SK-N-SH treated with all-trans-retinoic acid at 6 μM for 48 hours (cell line): ENCODE measurements at regions not wholly inside any gene's neighbourhood (a gene's known extent, or its start where the extent isn't known, plus 50 kb on each side); places are given as distances from the start of the nearest gene placed in this dataset.

Experiments
- ATAC-seq: fragments of 200-7000 bp; cut with Tn5 transposase; 3 replicates; pipeline ENCODE4 v1.9.1; 2020; ENCODE audit warnings: mild to moderate bottlenecking, moderate library complexity
- ARNTL ChIP-seq: fragments of 450-650 bp; formaldehyde crosslinking; IDR thresholded peaks from 2 replicates; pipeline ENCODE4 v1.5.0; 2020; ENCODE audit warnings: low read depth, mild to moderate bottlenecking, moderate library complexity, borderline replicate concordance
- BACH2 ChIP-seq: fragments of 250-450 bp; sonication (Bioruptor Pico); IDR thresholded peaks from 2 replicates; pipeline ENCODE4 v1.9.0; 2021; ENCODE audit warnings: mild to moderate bottlenecking, borderline replicate concordance
- CSDC2 ChIP-seq: fragments of 250-450 bp; sonication (Bioruptor Pico); IDR thresholded peaks from 2 replicates; pipeline ENCODE4 v1.5.0; 2020; ENCODE audit warnings: mild to moderate bottlenecking, moderate library complexity
- CSRNP3 ChIP-seq: fragments of 250-450 bp; sonication (Bioruptor Pico); IDR thresholded peaks from 2 replicates; pipeline ENCODE4 v1.5.1; 2021; ENCODE audit warnings: mild to moderate bottlenecking, moderate library complexity
- ESRRG ChIP-seq: fragments of 250-450 bp; sonication (Bioruptor Pico); IDR thresholded peaks from 2 replicates; pipeline ENCODE4 v1.6.1; 2021; ENCODE audit warnings: mild to moderate bottlenecking
- OSR1 ChIP-seq: fragments of 250-450 bp; sonication (Bioruptor Pico); IDR thresholded peaks from 2 replicates; pipeline ENCODE4 v1.8.0; 2022; ENCODE audit warnings: moderate library complexity, mild to moderate bottlenecking, inconsistent platforms
- PATZ1 ChIP-seq: fragments of 250-450 bp; sonication (Bioruptor Pico); IDR thresholded peaks from 2 replicates; pipeline ENCODE4 v1.8.0; 2020; ENCODE audit warnings: mild to moderate bottlenecking, moderate library complexity, borderline replicate concordance
- POU6F1 ChIP-seq: fragments of 250-450 bp; sonication (Bioruptor Pico); IDR thresholded peaks from 2 replicates; pipeline ENCODE4 v1.8.0; 2021; ENCODE audit warnings: low read depth, mild to moderate bottlenecking, moderate library complexity, borderline replicate concordance
- PPARA ChIP-seq: fragments of 250-450 bp; sonication (Bioruptor Pico); IDR thresholded peaks from 2 replicates; pipeline ENCODE4 v1.5.0; 2020; ENCODE audit warnings: mild to moderate bottlenecking, borderline replicate concordance
- RARB ChIP-seq: fragments of 250-450 bp; sonication (Bioruptor Pico); IDR thresholded peaks from 2 replicates; pipeline ENCODE4 v1.8.0; 2021; ENCODE audit warnings: mild to moderate bottlenecking, moderate library complexity
- SNAI2 ChIP-seq: fragments of 250-450 bp; sonication (Bioruptor Pico); IDR thresholded peaks from 2 replicates; pipeline ENCODE4 v1.5.0; 2020; ENCODE audit warnings: mild to moderate bottlenecking, moderate library complexity
- TCF4 ChIP-seq: fragments of 250-450 bp; sonication (Bioruptor Pico); IDR thresholded peaks from 2 replicates; pipeline ENCODE4 v1.8.0; 2021; ENCODE audit warnings: mild to moderate bottlenecking, moderate library complexity, borderline replicate concordance
- TOX ChIP-seq: fragments of 250-450 bp; sonication (Bioruptor Pico); IDR thresholded peaks from 2 replicates; pipeline ENCODE4 v1.8.0; 2021; ENCODE audit warnings: mild to moderate bottlenecking, moderate library complexity, borderline replicate concordance
- TSHZ2 ChIP-seq: fragments of 250-450 bp; sonication (Bioruptor Pico); IDR thresholded peaks from 2 replicates; pipeline ENCODE4 v1.5.0; 2020; ENCODE audit warnings: mild to moderate bottlenecking, moderate library complexity
- ZC3H10 ChIP-seq: fragments of 250-450 bp; sonication (Bioruptor Pico); IDR thresholded peaks from 2 replicates; pipeline ENCODE4 v1.5.1; 2021; ENCODE audit warnings: mild to moderate bottlenecking, moderate library complexity
- ZFP3 ChIP-seq: fragments of 250-450 bp; sonication (Bioruptor Pico); IDR thresholded peaks from 2 replicates; pipeline ENCODE4 v1.5.0; 2020; ENCODE audit warnings: mild to moderate bottlenecking, moderate library complexity
- ZFP30 ChIP-seq: fragments of 450-650 bp; formaldehyde crosslinking; IDR thresholded peaks from 2 replicates; pipeline ENCODE4 v1.5.0; 2022; ENCODE audit warnings: mild to moderate bottlenecking, moderate library complexity
- ZNF565 ChIP-seq: fragments of 450-650 bp; formaldehyde crosslinking; conservative IDR thresholded peaks from 2 replicates; pipeline ENCODE4 v1.5.0; 2020; ENCODE audit warnings: low read depth, mild to moderate bottlenecking, moderate library complexity
- ZNF70 ChIP-seq: fragments of 450-650 bp; formaldehyde crosslinking; IDR thresholded peaks from 2 replicates; pipeline ENCODE4 v1.5.0; 2020; ENCODE audit warnings: mild to moderate bottlenecking, moderate library complexity
- ZNF8 ChIP-seq: fragments of 450-650 bp; formaldehyde crosslinking; IDR thresholded peaks from 2 replicates; pipeline ENCODE4 v1.5.0; 2020; ENCODE audit warnings: mild to moderate bottlenecking, moderate library complexity
- TF ChIP-seq, protein P1 (sequence below): fragments of 250-450 bp; sonication (Bioruptor Pico); IDR thresholded peaks from 2 replicates; pipeline ENCODE4 v1.5.1; 2020; ENCODE audit warnings: low read depth, mild to moderate bottlenecking, moderate library complexity

DNA sequence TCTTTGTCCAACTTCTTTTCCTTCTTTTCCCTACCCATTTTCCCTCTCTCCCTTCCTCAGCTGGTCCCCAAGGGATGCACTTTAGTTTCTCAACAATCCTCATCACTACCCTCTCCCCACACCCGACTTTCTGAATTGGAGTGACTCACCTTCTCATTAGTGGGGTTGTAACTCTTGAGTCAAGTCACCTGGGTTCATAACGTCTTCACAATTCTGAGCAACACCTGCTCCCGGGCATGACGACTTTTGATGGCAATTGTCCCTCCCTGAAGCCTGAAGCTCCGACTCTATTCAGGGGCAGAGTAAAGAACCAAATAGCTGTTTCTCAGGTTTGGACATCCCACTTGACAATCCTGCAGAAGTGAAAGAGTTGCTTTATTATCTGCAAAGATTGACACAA is 82.7 kb upstream of the OTX2 start (continued):
- TF ChIP-seq OSR1 (no peak), TCF4 (CRISPR knock-in tag) (no peak)

- ATAC-seq: no peak
- no peak for TF ChIP-seq ZNF70 (CRISPR knock-in tag)
- TF ChIP-seq, all 23 proteins: peak for 0
These were observed 80.9 kb upstream of the OTX2 start for GRCh38 chr14:56891226-56891625.

DNA sequence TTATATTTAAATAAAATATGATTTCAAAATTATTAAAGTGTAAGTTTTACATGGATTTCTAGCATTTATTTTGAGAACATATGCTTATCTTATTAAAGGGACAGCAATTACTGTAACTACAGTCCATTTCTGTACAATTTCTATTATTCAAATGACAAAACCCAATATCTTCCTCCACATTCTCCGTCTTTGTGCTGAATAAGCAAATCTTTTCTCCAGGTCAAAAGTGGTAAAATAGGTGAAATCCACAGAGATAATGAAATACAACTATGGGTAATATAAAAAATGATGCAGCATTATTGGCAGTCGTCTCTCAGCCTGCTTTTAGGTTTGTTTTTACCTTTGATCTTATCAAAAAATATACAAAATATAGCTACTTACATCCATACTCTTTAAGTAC is 79.4 kb upstream of the OTX2 start:
- ATAC-seq: no peak
- TF ChIP-seq ZFP30 (CRISPR knock-in tag) (no peak), RARB (CRISPR knock-in tag) (no peak), SNAI2 (CRISPR knock-in tag) (no peak), TCF4 (CRISPR knock-in tag) (no peak), ZFP3 (CRISPR knock-in tag) (no peak), ZNF8 (no peak)

DNA sequence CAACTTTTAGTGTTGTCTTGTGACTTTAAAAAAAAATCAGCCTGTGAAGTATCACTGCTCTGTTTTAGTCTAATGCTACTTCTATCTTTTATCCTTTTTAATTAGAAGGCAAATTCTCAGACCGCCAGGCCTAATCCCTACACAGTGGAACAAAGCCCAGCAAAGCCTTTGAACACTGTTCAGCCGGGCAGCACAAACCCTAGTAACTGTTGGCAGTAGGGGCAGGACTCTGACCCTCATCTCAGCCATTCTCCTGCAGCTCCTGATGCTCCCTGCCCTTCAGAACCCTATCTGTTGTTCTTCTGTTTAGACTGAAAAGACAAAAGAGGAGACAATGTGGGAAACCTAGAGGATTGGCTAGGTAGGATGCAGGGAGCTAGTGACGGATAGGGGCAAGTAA is 78.0 kb upstream of the OTX2 start:
- TF ChIP-seq TOX: no peak
- TF ChIP-seq POU6F1 (CRISPR knock-in tag): no peak
- TF ChIP-seq ZFP30 (CRISPR knock-in tag): no peak
- no peak for TF ChIP-seq PATZ1 (CRISPR knock-in tag)
- no peak for TF ChIP-seq RARB (CRISPR knock-in tag)
- no peak for TF ChIP-seq ARNTL (CRISPR knock-in tag)
- TF ChIP-seq ESRRG (CRISPR knock-in tag): no peak
- TF ChIP-seq ZNF70 (CRISPR knock-in tag): no peak
- TF ChIP-seq TSHZ2 (CRISPR knock-in tag): no peak
- TF ChIP-seq BACH2 (CRISPR knock-in tag): no peak
- TF ChIP-seq ZC3H10 (CRISPR knock-in tag): no peak
- ATAC-seq: no peak

- no peak for ATAC-seq
- no peak for TF ChIP-seq CSDC2
- no peak for TF ChIP-seq PPARA (CRISPR knock-in tag)
- TF ChIP-seq ZNF565: no peak
- TF ChIP-seq ZC3H10 (CRISPR knock-in tag): no peak
- TF ChIP-seq, protein P1, sequence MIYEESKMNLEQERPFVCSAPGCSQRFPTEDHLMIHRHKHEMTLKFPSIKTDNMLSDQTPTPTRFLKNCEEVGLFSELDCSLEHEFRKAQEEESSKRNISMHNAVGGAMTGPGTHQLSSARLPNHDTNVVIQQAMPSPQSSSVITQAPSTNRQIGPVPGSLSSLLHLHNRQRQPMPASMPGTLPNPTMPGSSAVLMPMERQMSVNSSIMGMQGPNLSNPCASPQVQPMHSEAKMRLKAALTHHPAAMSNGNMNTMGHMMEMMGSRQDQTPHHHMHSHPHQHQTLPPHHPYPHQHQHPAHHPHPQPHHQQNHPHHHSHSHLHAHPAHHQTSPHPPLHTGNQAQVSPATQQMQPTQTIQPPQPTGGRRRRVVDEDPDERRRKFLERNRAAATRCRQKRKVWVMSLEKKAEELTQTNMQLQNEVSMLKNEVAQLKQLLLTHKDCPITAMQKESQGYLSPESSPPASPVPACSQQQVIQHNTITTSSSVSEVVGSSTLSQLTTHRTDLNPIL (CRISPR knock-in tag): no peak
- no peak for TF ChIP-seq ZNF70 (CRISPR knock-in tag)
- TF ChIP-seq CSRNP3 (CRISPR knock-in tag): no peak
- no peak for TF ChIP-seq TSHZ2 (CRISPR knock-in tag)
- TF ChIP-seq ESRRG (CRISPR knock-in tag): no peak
- no peak for TF ChIP-seq SNAI2 (CRISPR knock-in tag)
- TF ChIP-seq OSR1: no peak
- no peak for TF ChIP-seq ZFP3 (CRISPR knock-in tag)
- no peak for TF ChIP-seq RARB (CRISPR knock-in tag)
- TF ChIP-seq PATZ1 (CRISPR knock-in tag): no peak
- TF ChIP-seq ZNF8: no peak
These were observed 76.9 kb upstream of the OTX2 start for GRCh38 chr14:56887216-56887615.
